Kidney (tissue), 13 donors: ENCODE measurements at regions not wholly inside any gene's neighbourhood (a gene's known extent, or its start where the extent isn't known, plus 50 kb on each side); places are given as distances from the start of the nearest gene placed in this dataset.
"Not testable (repeated sequence)": the region's sequence is repeated elsewhere in the genome, so short reads cannot be mapped to it uniquely, and the experiment has no call there.

ENCODE experiments used
- DNase-seq, 5 donors: peaks; one replicate each; pipeline ENCODE4 v3.0.0-alpha.2; 2013 to 2020
- FAIRE-seq: peaks from 2 replicates; lab custom pipeline; 2012; peaks lifted over from hg19 to GRCh38; lab: Jason Lieb, UNC
- H3K27ac ChIP-seq, 2 donors: one replicate each; pipeline ENCODE4 v1.7.0; 2013; ENCODE audit warnings: low read depth in 2 of 2, low read length in 2 of 2, inconsistent platforms in 1 of 2
- H3K27me3 ChIP-seq: one replicate; pipeline ENCODE4 v1.7.1; 2013; ENCODE audit warnings: low read length, inconsistent platforms; ENCODE audit not compliant: control insufficient read depth, insufficient read depth
- H3K36me3 ChIP-seq, 3 donors: one replicate each; pipeline versions ENCODE4 v1.7.0 to v1.7.1; 2013; ENCODE audit warnings: low read length in 3 of 3, control low read depth in 1 of 3, inconsistent platforms in 1 of 3; ENCODE audit not compliant: insufficient read depth in 3 of 3, control insufficient read depth in 2 of 3
- H3K4me1 ChIP-seq, 3 donors: one replicate each; pipeline versions ENCODE4 v1.7.0 to v1.7.1; 2013; ENCODE audit warnings: low read length in 3 of 3, inconsistent platforms in 1 of 3, low read depth in 1 of 3; ENCODE audit not compliant: control insufficient read depth in 2 of 3, insufficient read depth in 2 of 3
- H3K4me3 ChIP-seq, 3 donors: one replicate each; pipeline versions ENCODE4 v1.7.0 to v1.8.1; 2013; ENCODE audit warnings: low read length in 3 of 3, control low read depth in 1 of 3, inconsistent platforms in 1 of 3
- H3K9ac ChIP-seq, 3 donors: one replicate each; pipeline versions ENCODE4 v1.7.0 to v1.7.1; 2013; ENCODE audit warnings: low read length in 3 of 3, control low read depth in 1 of 3, inconsistent platforms in 1 of 3
- H3K9me3 ChIP-seq, 3 donors: one replicate each; pipeline versions ENCODE4 v1.7.0 to v1.7.1; 2013; ENCODE audit warnings: low read length in 3 of 3, control low read depth in 1 of 3, inconsistent platforms in 1 of 3; ENCODE audit not compliant: control insufficient read depth in 2 of 3, insufficient read depth in 1 of 3
- intact Hi-C: fragments of 100-400 bp; cut with DNase I; formaldehyde crosslinking; loops from one replicate; pipeline ENCODE4 v1.11.1; 2022
- TF ChIP-seq, protein P1 (sequence below): IDR thresholded peaks from 3 replicates; pipeline ENCODE4 v1.5.1; 2012; ENCODE audit warnings: mild to moderate bottlenecking, moderate library complexity, borderline replicate concordance; ENCODE audit not compliant: insufficient read depth; ENCODE audit errors: extremely low read depth
- donor health status: control.
- donor health status: control.
- donor health status: control.
- donor health status: control.
- donor health status: control.
- donor health status: DM: yes; HTN: yes; CAD: no.
- donor health status: Normal renal cell carcinoma (clear cell type).

DNA sequence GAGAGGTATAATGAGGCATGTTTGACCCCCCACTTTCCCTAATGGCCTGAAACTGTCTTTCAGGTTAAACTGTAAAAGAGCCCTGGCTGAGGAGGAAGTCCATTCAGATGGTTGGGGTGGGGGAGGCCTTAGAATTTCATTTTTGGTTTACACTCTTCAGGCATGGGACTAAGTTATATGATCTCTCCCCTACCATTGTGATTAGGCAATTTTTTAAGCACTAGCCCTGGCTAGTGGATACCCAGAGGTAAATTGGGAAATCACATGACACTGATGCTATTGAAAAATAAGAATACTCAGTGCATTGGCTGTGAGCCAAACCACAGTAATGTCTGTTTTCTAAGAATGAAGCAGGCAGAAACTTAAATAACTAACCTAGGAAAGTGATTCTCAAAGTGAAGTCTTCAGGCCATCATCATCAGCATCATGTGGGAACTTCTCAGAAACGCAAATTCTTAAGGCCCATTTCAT lies 149.7 kb downstream of the RRAGB start:
- TF ChIP-seq, protein P1, sequence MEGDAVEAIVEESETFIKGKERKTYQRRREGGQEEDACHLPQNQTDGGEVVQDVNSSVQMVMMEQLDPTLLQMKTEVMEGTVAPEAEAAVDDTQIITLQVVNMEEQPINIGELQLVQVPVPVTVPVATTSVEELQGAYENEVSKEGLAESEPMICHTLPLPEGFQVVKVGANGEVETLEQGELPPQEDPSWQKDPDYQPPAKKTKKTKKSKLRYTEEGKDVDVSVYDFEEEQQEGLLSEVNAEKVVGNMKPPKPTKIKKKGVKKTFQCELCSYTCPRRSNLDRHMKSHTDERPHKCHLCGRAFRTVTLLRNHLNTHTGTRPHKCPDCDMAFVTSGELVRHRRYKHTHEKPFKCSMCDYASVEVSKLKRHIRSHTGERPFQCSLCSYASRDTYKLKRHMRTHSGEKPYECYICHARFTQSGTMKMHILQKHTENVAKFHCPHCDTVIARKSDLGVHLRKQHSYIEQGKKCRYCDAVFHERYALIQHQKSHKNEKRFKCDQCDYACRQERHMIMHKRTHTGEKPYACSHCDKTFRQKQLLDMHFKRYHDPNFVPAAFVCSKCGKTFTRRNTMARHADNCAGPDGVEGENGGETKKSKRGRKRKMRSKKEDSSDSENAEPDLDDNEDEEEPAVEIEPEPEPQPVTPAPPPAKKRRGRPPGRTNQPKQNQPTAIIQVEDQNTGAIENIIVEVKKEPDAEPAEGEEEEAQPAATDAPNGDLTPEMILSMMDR, result no peak
- Histone ChIP-seq H3K27ac (no peak overlapping the region), H3K27me3 (no peaks in the 10 kb centered on the region), H3K9me3 (no peaks in the 10 kb centered on the region), H3K4me1 (no peaks in the 10 kb centered on the region), H3K9ac (no peak overlapping the region), H3K36me3 (no peaks in the 10 kb centered on the region), H3K4me3 (no peak overlapping the region)
- no peak for FAIRE-seq
- intact Hi-C loops, result no loop called here
- DNase-seq, result peak in 1 of 5 donors; percentile 0

GRCh38 chrX:55867708-55868107 lies 150.2 kb downstream of the RRAGB start:
- DNase-seq, result no peak
- H3K27me3 ChIP-seq, result no peaks in the 10 kb centered on the region
- no peaks in the 10 kb centered on the region for H3K4me1 ChIP-seq
- H3K27ac ChIP-seq, result no peak overlapping the region
- TF ChIP-seq, protein P1, result no peak
- H3K9ac ChIP-seq, result no peak overlapping the region
- no peaks in the 10 kb centered on the region for H3K9me3 ChIP-seq
- no peak overlapping the region for H3K4me3 ChIP-seq
- H3K36me3 ChIP-seq, result no peaks in the 10 kb centered on the region
- FAIRE-seq, result no peak
- intact Hi-C loops, result no loop called here

GRCh38 chrX:55874807-55875206 lies 157.3 kb downstream of the RRAGB start:
- H3K36me3 ChIP-seq, result no peaks in the 10 kb centered on the region
- H3K9me3 ChIP-seq, result no peaks in the 10 kb centered on the region
- H3K27ac ChIP-seq, result no peak overlapping the region
- TF ChIP-seq, protein P1, result no peak
- H3K4me1 ChIP-seq, result no peaks in the 10 kb centered on the region
- DNase-seq (no peak), FAIRE-seq (peak; percentile 73)
- intact Hi-C loops, result no loop called here
- H3K27me3 ChIP-seq, result no peaks in the 10 kb centered on the region
- no peak overlapping the region for H3K9ac ChIP-seq
- no peak overlapping the region for H3K4me3 ChIP-seq

DNA sequence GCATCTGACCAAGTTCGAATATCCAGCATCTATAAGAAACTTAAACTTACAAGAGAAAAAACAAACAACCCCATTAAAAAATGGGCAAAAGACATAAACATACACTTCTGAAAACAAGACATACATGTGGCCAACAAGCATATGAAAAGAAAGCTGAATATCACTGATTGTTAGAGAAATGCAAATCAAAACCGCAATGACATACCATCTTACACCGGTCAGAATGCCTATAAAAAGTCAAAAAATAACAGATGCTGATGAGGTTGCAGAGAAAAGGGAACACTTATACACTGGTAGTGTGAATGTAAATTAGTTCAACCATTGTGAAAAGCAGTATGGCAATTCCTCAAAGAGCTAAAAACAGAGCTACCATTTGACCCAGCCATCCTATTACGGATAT lies 166.0 kb downstream of the RRAGB start:
- H3K27ac ChIP-seq, H3K27me3 ChIP-seq, H3K4me3 ChIP-seq, H3K9me3 ChIP-seq, H3K9ac ChIP-seq, intact Hi-C loops, H3K36me3 ChIP-seq, H3K4me1 ChIP-seq, DNase-seq, FAIRE-seq: not testable (repeated sequence)
